ENCODE measurements at regions not wholly inside any gene's neighbourhood (a gene's known extent, or its start where the extent isn't known, plus 50 kb on each side); places are given as distances from the start of the nearest gene placed in this dataset.
"Not testable (repeated sequence)": the region's sequence is repeated elsewhere in the genome, so short reads cannot be mapped to it uniquely, and the experiment has no call there.

GRCh38 chr11:79634905-79635304 is 194.1 kb upstream of the TENM4 start:
- DNase-seq = no peak

- no peak for DNase-seq
Measured at GRCh38 chr11:79627281-79627680, 186.5 kb upstream of the TENM4 start.

GRCh38 chr11:79626135-79627075 is 185.6 kb upstream of the TENM4 start:
- no peak for DNase-seq

GRCh38 chr11:79623375-79623774 is 182.5 kb upstream of the TENM4 start:
- DNase-seq = no peak

- DNase-seq = no peak
Measured at GRCh38 chr11:79617561-79617960, 176.7 kb upstream of the TENM4 start.

GRCh38 chr11:79616392-79616851 is 175.6 kb upstream of the TENM4 start:
- DNase-seq = no peak

GRCh38 chr11:79615425-79615824 is 174.6 kb upstream of the TENM4 start:
- DNase-seq = no peak

- DNase-seq = no peak
Measured at GRCh38 chr11:79610678-79611077, 169.8 kb upstream of the TENM4 start.

GRCh38 chr11:79610139-79610538 is 169.3 kb upstream of the TENM4 start:
- no peak for DNase-seq

- DNase-seq = no peak
Measured at GRCh38 chr11:79609511-79609910, 168.7 kb upstream of the TENM4 start.

- not testable (repeated sequence) for DNase-seq
Measured at GRCh38 chr11:79606461-79606860, 165.6 kb upstream of the TENM4 start.

GRCh38 chr11:79600711-79601110 is 159.9 kb upstream of the TENM4 start:
- no peak for DNase-seq

- DNase-seq = no peak
Measured at GRCh38 chr11:79594834-79595233, 154.0 kb upstream of the TENM4 start.

GRCh38 chr11:79592824-79593223 is 152.0 kb upstream of the TENM4 start:
- DNase-seq = no peak

- DNase-seq = no peak
Measured at GRCh38 chr11:79592406-79592805, 151.6 kb upstream of the TENM4 start.

GRCh38 chr11:79582434-79582833 is 141.6 kb upstream of the TENM4 start:
- DNase-seq = no peak

GRCh38 chr11:79579063-79579462 is 138.2 kb upstream of the TENM4 start:
- DNase-seq = no peak

GRCh38 chr11:79578116-79578515 is 137.3 kb upstream of the TENM4 start:
- no peak for DNase-seq

GRCh38 chr11:79575701-79576100 is 134.9 kb upstream of the TENM4 start:
- DNase-seq = no peak

- no peak for DNase-seq
Measured at GRCh38 chr11:79570104-79570503, 129.3 kb upstream of the TENM4 start.

GRCh38 chr11:79564288-79564925 is 123.6 kb upstream of the TENM4 start:
- DNase-seq = no peak

- DNase-seq = no peak
Measured at GRCh38 chr11:79561496-79561895, 120.7 kb upstream of the TENM4 start.

- no peak for DNase-seq
Measured at GRCh38 chr11:79550809-79551208, 110.0 kb upstream of the TENM4 start.

- DNase-seq = no peak
Measured at GRCh38 chr11:79547256-79547655, 106.4 kb upstream of the TENM4 start.

All from NCI-H1417 treated with DMSO at 0.1 percent for 48 hours (cell line).